ENCODE measurements at regions not wholly inside any gene's neighbourhood (a gene's known extent, or its start where the extent isn't known, plus 50 kb on each side); places are given as distances from the start of the nearest gene placed in this dataset.
A peak's percentile ranks its signal among the peaks of the same experiment; 100 is the strongest.

GRCh38 chr3:59580996-59581395 is 531.2 kb upstream of the CFAP20DC start:
- DNase-seq (ENCODE audit: low read depth in 2 of 2) = no peak

DNA sequence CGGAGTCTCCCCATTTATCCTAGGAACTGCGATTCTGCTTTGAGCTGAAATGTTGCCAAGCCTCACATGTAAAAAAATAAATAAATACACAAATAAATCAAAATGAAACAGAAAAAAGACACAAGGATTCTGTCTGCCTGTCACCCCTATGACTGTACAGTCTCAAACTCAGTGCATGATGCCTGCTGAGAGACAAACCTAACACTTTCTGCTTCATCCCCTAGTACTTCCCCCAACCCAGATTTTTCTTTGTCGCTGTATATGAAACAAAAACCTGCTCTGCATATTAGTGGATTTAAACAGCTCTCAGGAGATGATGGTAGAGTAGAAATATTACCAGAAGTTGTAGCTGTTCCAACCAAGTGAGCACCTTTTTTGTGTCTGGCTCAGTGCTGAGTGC is 530.7 kb upstream of the CFAP20DC start:
- DNase-seq (ENCODE audit: low read depth in 2 of 2) = no peak

- no peak for DNase-seq (ENCODE audit: low read depth in 2 of 2)
Measured at GRCh38 chr3:59578129-59578528, 528.3 kb upstream of the CFAP20DC start.

GRCh38 chr3:59576606-59577005 is 526.8 kb upstream of the CFAP20DC start:
- no peak for DNase-seq (ENCODE audit: low read depth in 2 of 2)

DNA sequence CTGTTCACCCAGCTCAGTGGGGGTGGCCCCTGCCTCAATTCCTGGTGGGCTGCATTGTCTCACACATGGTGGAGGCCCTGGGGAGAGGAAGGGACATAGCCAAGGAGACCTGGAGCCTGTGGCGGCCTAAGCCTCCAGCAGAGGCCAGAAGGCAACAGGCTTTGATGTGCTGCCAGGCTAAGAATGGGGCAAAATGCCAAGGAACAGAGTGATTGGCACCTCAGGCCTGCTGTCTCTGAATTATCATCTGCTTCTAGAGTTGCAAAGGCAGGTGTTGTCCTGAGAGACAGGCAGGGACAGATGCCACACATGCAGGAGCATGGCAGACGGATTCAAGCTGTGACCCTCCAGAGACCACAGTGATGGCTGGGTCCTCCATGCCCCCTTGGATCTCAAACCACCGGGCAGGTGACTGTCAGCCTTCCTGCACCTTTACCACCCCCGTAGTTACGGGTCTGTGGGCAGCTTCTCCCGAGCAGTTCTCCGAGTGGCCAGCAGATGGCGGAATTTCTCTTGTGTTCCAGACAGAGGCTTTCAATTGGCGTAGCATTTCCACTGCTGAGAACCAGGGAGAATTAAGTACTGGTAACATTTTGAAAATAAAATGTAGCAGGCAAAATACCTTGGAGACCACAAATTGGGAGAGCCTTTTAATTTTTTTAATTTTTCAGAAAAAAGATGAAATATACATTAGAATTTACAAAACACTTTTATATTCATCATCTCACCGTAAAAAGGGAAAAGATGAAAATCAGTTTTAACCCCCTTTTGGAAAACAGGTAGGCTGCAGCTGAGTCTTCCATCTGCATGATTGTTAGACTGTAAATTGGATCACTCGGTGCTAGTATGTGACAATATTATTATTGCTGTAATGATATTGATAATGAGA is 525.5 kb upstream of the CFAP20DC start:
- DNase-seq (ENCODE audit: low read depth in 2 of 2) = peak; percentile 73 to 83

DNA sequence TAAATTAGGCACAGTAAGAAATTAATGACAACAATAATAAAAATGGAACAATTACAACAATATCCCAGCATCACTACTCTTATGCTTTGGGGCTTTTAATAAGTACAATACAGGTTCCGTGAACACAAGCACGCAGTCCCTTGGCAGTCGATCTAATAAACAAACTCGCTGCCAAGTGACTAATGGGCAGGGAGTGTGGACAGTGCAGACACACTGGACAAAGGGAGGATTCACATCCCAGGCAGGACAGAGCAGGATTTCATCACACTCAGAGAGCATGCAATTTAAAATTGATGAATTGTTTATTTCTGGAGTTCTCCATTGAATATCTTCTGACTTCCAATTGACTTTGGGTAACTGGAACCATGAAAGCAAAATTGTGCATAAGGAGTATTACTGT is 524.1 kb upstream of the CFAP20DC start:
- DNase-seq (ENCODE audit: low read depth in 2 of 2) = no peak

- no peak for DNase-seq (ENCODE audit: low read depth in 2 of 2)
Measured at GRCh38 chr3:59572106-59572505, 522.3 kb upstream of the CFAP20DC start.

GRCh38 chr3:59570806-59571205 is 521.0 kb upstream of the CFAP20DC start:
- DNase-seq (ENCODE audit: low read depth in 2 of 2) = no peak

GRCh38 chr3:59567661-59568060 is 517.8 kb upstream of the CFAP20DC start:
- DNase-seq (ENCODE audit: low read depth in 2 of 2) = no peak

DNA sequence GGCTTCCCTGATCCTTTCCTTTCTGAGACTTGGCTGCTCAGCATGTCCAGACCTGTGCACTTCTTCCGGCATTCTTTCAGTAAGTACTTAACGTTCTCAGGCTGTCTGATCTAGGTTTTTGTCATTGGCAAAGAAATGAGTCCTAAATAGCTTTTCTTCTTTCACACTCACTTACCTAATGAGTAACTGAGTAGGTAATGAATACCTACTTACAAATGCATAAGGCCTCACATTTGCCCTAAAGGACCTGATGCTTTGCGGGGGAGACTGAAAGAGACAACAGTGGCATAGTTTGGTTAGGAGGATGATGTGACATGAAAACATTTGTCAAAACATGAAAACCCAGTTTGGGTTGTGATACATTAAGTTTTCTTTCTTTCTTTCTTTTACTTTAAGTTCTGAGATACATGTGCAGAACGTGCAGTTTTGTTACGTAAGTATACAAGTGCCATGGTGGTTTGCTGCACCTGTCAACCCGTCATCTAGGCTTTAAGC is 516.7 kb upstream of the CFAP20DC start:
- DNase-seq (ENCODE audit: low read depth in 2 of 2) = no peak

GRCh38 chr3:59565125-59565524 is 515.3 kb upstream of the CFAP20DC start:
- no peak for DNase-seq (ENCODE audit: low read depth in 2 of 2)

DNA sequence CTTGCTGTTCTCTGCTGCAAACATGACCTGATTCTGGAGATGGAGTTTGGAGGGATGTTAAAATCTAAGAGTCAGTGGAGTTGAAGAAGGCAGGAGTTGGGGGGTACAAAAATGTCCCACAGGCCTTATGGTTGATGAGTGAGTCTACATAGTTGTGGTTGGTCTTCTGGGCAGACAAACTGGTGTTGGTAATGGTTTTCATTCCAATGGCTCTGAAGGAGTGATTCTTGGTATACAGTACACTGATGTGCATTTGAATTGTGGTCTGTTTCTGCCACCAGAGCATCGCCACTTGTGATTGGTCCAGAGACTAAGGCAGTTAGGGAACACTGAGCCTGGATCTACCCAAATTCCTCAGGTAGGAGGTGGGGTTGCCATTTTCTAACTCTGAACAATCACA is 514.1 kb upstream of the CFAP20DC start:
- no peak for DNase-seq (ENCODE audit: low read depth in 2 of 2)

GRCh38 chr3:59563072-59563605 is 513.3 kb upstream of the CFAP20DC start:
- no peak for DNase-seq (ENCODE audit: low read depth in 2 of 2)

DNA sequence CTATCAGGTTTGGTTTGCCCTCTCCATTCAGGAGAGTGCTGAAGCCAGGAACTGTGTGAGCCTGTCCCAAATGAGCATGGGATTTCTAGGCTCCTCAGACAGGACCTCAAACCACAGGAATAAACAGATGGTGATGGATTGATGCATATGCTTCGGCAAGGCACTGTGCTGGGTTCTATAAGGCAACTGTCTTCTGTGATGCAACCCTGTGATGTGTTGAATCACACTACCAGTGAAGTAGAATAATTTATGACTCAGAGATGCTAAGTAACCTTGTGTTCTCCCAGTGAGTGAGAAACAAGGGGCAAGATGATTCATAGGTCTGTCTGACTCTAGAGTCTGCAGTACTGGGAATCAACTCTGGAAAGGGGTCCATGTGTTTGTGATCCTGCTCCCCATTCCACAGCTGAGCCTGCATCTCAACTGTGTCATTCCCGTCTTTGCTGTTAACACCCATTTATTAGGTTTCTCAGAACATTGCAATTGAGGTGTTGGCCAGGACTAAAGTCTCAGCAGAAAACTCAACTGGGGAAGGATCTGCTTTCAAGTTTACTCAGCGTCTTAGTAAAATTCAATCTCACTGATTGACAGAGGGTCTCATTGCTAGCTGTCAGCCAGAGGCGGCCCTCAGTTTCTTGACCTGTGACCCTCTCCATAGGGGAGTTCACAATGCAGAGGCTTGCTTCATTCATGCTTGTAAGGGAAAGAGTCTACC is 510.1 kb upstream of the CFAP20DC start:
- DNase-seq (ENCODE audit: low read depth in 2 of 2) = peak; percentile 20 to 26

- DNase-seq (ENCODE audit: low read depth in 2 of 2) = no peak
Measured at GRCh38 chr3:59558906-59559720, 509.3 kb upstream of the CFAP20DC start.

DNA sequence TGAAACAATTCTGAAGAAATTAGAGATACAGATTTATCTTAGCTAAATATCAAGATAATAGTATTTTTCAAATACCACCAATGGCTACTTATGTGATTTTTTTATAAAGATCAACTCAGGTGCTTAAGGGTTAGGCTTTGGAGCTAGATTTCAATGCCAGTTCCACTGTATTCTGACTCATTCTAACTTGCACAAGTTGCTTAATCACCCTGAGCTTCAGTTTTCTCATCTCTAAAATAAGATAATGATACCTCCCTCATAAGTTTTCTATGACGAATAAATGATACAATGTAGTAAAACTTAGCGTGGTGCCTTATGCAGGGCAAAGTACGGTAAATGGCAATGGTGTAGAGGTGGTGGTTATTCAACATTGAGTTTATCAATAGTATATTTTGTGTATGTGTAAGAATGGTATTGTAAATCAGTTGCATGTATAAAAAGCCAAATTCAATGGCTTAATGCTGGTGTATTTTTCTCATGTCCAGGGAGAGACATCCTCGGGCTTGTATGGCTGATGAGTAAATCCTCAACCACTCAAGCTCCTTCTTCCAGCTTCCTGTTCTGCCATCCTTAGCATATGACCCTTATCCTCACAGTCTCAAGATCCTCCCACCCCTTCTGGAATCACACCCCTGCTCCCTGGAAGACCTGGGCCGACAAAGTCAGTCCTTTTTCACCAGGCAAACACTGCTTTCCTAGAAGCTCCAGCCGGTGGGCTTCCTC is 505.9 kb upstream of the CFAP20DC start:
- no peak for DNase-seq (ENCODE audit: low read depth in 2 of 2)

GRCh38 chr3:59553076-59553475 is 503.3 kb upstream of the CFAP20DC start:
- no peak for DNase-seq (ENCODE audit: low read depth in 2 of 2)

GRCh38 chr3:59551834-59552233 is 502.0 kb upstream of the CFAP20DC start:
- DNase-seq (ENCODE audit: low read depth in 2 of 2) = no peak

- no peak for DNase-seq (ENCODE audit: low read depth in 2 of 2)
Measured at GRCh38 chr3:59549962-59550361, 500.1 kb upstream of the CFAP20DC start.

DNA sequence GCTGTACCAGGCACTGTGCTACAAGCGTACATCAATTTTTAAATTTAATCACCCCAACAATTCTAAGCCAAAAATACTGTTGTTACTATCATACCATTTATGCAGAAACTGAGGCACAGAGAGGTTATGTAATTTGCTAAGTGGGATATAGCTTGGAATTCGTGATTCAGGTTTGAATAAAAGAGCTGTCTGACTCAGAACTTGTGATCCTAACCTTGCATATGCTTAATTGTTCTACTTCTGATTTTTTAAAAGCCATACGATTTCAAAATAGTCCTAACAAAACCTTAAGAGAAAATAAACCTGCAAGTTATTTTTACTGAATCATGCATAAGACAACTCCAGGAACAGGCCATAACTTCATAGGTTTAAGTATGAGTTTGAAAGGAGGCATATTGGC is 498.0 kb upstream of the CFAP20DC start:
- DNase-seq (ENCODE audit: low read depth in 2 of 2) = no peak

- DNase-seq (ENCODE audit: low read depth in 2 of 2) = no peak
Measured at GRCh38 chr3:59546522-59546921, 496.7 kb upstream of the CFAP20DC start.
